Activated T-helper 9 cell treated with anti-CD3 and anti-CD28 coated beads, Interleukin-2, amount 50 U/mL, for 16 hours (primary cell): ENCODE measurements at regions not wholly inside any gene's neighbourhood (a gene's known extent, or its start where the extent isn't known, plus 50 kb on each side); places are given as distances from the start of the nearest gene placed in this dataset.
"Not testable (repeated sequence)": the region's sequence is repeated elsewhere in the genome, so short reads cannot be mapped to it uniquely, and the experiment has no call there.

Source experiments
- DNase-seq: peaks from one replicate; pipeline ENCODE4 v3.0.0-alpha.2; 2020; ENCODE audit warnings: low read depth

DNA sequence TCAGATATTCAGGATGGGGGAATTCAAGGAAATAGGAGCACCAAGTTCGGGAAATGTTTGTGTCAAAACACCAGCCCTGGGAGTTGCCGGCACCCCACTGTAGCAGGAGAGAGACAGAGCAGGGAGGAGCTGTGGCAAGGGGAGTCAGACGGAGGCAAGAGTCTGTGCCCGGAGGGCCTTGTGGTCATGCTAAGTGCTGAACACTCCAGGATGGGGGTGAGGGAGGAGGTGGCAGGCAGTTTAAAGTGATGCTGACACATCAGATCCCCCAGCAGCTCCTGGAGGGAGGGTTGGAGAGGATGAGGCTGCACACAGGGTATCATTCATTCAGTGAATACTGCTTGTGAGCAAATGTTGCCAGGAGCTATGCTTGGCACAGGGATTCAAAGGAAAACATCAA is 150.3 kb upstream of the ETV3 start:
- DNase-seq: no peak

DNA sequence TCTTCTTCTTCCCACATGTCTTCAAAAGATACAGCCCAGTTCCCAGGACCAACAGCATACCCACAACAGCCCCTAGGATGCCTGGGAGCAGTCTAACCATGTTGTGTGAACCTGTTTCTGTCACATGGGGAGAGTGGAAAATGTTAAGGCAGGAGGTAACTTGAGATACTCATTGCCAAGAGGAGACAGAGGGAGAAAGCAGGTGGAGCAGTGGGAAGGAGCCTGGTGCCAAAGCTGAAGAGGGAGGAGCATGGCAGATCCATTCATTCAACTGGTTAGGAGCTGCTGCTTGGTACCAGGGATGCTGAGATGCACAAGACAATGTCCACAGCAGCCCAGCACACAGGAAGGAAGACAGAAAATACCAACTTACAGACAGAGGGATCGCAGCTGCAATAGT is 149.8 kb upstream of the ETV3 start:
- no peak for DNase-seq

- DNase-seq: no peak
Observed at GRCh38 chr1:157287462-157287861, 149.3 kb upstream of the ETV3 start.

- no peak for DNase-seq
Observed at GRCh38 chr1:157286646-157287420, 148.6 kb upstream of the ETV3 start.

DNA sequence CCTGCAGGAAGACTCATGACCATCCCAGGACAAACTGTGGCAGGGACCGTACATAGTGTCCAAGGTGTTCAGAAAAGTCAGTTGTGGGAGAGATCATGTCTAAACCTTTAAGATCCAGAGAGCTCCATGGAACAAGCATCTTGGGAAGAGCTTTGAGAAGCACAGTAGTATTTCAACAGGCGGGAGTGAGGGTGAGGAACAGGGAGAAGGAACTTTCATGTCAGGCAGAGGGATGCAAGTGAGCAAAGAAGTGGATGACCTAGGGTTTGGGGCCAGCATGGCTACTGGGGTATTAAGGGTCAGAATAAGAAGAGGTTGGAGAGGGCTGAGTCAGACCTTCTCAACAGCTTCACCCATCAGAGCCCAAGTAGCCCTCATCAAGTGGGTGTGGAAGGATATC is 147.9 kb upstream of the ETV3 start:
- no peak for DNase-seq

DNA sequence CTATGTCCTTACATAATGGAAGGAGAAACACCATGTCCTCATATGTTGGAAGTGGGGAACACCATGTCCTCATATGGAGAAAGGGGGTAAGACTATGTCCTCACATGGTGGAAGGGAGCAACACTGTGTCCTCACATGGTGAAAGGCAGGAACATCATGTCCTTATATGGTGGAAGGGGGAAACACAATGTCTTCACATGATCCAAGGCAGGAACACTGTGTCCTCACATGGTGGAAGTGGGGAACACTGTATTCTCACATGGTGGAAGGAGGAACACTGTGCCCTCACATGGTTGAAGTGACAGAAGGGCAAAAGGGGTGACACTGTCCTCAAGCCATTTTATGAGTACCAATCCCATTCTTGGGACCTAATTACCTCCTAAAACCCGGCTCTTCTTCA is 146.3 kb upstream of the ETV3 start:
- no peak for DNase-seq

- DNase-seq: no peak
Observed at GRCh38 chr1:157279802-157280140, 141.6 kb upstream of the ETV3 start.

DNA sequence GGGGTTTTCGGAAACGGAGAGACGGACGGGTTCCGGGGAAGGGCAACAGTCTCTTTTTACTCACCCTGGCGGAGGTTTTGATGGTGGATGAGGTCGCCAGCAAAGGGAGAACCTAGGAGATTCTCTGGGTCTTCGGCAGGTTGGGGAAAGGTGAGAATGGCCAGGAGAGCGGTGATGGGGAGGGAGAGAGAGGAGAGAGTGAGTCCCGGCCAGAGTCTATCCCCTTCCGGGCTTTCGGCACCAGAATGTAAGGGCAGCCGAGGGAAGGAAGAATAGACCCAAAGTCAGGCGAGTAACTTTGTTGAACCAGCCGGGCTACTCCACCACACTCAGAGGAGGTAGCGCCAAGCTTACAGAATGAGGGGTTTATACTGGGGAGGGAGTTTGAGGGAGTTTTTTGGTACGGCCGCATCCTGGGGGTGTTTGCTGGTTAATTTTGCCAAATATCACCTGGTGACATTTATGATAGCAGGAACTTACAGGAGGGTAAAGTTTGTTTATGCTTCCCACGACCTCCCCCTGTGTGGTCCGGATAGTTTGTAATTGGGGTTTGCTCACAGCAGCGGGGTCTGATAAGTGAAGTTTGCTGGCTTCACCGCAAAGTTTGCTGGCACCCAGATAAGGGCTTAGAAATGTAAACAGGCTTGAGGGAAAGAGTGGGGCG is 141.1 kb upstream of the ETV3 start:
- no peak for DNase-seq

- no peak for DNase-seq
Observed at GRCh38 chr1:157278383-157279137, 140.4 kb upstream of the ETV3 start.

- DNase-seq: no peak
Observed at GRCh38 chr1:157277913-157278312, 139.7 kb upstream of the ETV3 start.

GRCh38 chr1:157277281-157277680 is 139.1 kb upstream of the ETV3 start:
- no peak for DNase-seq

DNA sequence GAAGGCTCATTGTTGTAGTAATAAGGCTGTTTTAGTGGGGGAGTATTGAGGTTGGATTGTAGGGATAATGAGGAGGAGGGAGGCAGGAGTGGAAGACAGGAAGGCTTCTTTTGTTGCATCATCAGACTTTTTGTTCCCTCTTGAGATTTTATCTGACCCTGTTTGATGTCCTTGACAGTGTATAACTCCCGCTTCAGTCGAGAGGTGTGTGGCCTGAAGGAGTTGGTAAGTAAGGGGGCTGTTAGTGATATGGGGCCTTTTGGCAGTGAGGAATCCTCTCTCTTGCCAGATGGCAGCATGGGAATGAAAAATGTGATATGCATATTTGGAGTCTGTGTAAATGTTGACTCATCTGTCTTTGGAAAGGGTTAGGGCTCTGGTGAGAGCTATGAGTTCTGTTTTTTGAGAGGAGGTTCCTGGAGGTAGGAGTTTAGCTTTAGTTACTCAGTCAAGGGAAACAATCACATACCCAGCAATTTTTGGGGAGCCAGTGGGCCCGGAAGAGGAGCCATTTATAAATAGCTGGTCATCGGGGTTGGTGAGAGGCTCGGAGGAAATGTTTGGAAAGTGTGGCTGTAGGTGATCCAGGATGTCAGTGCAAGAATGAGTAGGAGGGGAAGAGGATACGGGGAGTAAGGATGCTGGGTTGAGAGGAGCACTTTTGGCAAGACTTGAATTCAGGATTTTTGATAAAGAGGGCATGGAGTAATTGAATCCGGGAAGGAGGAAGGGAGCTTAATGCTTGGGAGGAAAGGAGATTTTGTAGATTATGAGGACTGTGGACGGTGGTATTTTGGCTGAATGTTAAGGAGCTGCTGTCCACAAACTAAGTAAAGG is 136.7 kb upstream of the ETV3 start:
- DNase-seq: no peak

DNA sequence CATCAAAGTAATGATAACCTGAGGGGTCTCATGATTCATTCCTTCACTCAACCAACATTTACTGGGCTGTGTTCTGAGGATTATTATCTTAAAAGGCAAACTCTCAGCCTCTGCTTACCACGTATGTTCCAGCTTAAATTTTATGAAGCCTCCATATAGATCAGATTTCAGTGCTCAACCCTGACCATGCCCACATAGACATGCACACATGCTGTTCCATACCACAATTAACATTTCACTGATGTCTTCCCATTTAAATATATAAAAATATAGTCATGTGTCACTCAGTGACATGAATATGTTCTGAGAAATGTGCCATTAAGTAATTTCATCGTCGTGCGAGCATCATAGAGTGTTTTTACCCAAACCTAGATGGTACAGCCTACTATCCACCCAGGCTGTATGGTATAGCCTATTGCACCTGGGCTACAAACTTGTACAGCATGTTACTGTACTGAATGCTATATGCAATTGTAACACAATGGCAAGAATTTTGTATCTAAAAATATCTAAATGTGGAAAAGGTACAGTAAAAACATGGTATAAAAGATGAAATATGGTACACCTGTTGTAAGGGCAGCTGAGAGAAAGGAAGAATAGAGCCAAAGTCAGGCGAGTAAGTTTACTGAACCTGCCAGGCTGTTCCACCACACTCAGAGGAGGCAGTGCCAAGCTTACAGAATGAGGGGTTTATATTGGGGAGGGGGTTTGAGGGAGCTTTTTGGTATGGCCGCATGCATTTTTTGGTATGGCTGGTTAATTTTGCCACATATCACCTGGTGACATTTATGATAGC is 134.7 kb upstream of the ETV3 start:
- no peak for DNase-seq

DNA sequence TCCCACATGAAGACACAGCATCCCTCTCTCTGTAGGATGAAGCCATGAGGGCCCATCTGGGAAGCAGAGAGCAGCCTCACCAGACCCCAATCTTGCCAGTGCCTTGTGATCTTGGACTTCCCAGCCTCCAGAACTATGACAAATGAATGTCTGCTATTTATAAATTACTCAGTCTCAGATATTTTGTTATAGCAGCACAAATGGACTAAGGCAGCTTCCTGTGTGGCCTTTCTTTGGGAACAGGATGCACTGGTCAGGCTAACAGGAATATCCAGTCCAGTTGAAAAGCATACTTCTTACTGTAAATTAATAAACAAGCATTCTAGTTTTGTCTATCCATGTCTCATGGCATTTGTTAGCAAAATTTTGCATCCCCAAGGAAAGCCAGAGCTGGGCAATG is 134.1 kb upstream of the ETV3 start:
- DNase-seq: no peak

DNA sequence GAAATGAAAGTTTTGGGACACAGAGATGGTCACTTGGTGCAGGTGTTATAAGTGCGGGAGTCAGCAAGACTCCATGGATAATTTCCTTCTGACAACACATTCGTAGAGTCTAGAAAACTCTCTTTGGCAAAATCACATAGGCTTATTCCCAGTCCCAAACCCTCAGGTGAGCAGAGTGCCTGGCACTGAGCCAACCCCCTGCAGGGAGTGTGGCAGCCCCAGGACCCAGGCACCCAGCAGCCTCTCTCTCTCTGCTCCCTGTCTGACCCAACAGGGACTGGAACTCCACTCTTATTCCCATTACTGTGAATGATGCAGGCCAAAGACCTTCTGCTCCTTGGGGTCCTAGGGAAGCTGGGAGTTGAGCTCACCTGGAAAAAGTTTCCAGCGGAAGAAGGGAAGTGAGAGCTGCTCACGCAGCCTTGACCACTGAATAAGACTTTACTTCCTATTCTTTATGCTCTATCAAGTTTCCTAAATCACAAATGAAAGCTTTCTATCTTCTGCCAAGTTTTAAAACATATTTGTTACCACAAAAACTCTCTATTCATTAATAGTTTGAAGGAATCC is 132.6 kb upstream of the ETV3 start:
- no peak for DNase-seq

GRCh38 chr1:157269656-157270375 is 131.6 kb upstream of the ETV3 start:
- no peak for DNase-seq

- DNase-seq: no peak
Observed at GRCh38 chr1:157262891-157263290, 124.7 kb upstream of the ETV3 start.

DNA sequence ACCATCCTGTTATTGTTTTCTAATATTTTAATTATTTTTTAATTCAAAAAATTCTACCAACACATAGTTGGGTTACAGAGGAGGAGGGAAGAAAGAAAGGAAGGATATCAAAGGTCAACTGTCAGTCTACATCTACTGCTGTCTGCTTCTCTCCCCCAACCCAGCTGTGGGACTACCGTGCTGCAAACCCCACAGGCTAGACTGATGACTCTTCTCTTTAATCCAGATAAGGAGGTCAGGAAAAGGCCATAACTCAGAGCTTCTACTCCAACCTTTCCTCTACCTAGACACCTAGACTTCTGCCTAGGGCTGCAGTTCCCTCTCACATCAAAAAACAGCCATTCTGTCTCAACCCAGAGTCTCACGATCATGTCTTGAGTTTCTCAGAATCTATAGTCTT is 124.2 kb upstream of the ETV3 start:
- DNase-seq: no peak

- not testable (repeated sequence) for DNase-seq
Observed at GRCh38 chr1:157255891-157256290, 117.7 kb upstream of the ETV3 start.

- DNase-seq: not testable (repeated sequence)
Observed at GRCh38 chr1:157254183-157254582, 116.0 kb upstream of the ETV3 start.
